Putamen (tissue), 1 donor: ENCODE measurements at regions not wholly inside any gene's neighbourhood (a gene's known extent, or its start where the extent isn't known, plus 50 kb on each side); places are given as distances from the start of the nearest gene placed in this dataset.

ENCODE experiments used
- DNase-seq: peaks from one replicate; pipeline ENCODE4 v3.0.0-alpha.2; 2016; ENCODE audit warnings: low spot score

DNA sequence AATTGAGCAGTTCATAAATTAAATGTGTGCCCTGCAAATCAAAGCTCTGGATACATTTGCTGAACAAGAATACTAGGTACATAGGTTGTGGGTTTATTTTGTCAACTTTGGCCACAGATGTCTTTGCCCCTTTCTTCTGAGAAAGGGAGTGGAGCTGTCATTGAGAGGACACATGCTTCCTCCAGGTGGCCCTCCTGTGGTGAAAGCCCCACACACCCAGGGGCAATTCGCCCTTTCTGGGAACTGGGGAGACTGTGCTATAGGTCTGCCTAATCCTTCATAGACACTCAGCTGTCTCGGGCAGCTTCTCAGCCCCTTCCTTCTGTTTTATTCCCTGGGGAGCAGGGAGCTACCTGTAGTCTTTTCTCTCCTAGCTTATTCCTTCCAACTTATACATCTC is 605.7 kb upstream of the DPP6 start:
- no peak for DNase-seq

DNA sequence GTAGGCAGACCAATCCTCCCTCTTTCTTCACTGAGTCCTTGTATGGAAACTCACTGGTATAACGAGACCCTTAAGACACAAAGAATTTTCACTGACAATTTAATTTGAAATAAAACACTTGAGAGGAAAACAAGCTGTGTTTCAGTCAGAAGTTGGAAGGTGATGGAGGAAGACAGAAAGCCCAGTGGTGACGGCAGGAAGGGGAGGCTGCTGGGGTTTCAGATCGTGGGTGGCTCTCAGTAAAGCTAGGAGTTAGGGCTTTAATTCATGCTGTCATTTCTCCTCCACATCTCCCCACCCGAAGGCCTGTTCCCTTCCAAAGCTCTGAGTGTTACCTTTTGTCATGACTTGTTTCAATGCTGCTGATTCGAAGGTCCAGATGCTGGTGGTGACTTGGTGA is 605.2 kb upstream of the DPP6 start:
- DNase-seq = no peak

DNA sequence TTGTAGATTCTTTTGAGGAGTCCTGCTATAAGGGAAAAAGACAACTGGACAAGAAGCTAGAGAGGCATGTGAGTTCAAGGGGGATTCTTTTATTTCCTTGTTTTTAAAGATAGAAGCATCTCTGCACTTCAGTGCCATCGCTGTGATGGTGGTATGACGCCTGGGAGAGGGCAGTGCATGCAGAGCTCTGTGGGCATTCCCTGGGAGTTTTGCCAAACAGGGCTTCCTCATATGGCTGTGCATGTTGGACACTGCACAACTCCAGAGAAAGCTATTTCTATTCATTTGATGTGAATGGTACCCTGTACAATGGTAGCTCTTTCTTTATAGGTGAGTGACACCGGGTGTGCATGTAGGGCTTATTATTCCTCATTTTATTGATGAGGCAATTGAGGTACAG is 599.5 kb upstream of the DPP6 start:
- DNase-seq = no peak

GRCh38 chr7:153454306-153454705 is 597.9 kb upstream of the DPP6 start:
- no peak for DNase-seq

GRCh38 chr7:153457746-153458145 is 594.5 kb upstream of the DPP6 start:
- DNase-seq = no peak

- DNase-seq = no peak
Measured at GRCh38 chr7:153470004-153470671, 582.1 kb upstream of the DPP6 start.

DNA sequence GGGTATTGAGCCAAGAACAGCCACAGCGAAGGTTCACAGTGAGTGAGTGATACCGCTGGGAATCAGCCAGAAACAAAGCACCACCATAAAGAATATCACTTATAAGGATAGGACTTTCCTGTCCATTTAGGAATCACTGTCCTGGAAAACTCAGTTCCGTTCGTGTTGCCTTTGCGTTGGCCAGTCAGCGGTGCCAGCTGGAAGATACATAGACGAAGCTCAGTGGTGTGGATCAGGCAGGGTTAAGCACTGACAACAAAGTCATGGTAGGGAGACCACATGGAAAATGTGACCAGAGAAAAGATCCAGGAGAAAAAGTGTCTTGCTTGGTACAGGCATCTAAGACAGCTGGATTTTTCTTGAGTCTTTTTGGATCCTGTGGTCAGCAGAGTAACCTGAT is 579.7 kb upstream of the DPP6 start:
- no peak for DNase-seq

DNA sequence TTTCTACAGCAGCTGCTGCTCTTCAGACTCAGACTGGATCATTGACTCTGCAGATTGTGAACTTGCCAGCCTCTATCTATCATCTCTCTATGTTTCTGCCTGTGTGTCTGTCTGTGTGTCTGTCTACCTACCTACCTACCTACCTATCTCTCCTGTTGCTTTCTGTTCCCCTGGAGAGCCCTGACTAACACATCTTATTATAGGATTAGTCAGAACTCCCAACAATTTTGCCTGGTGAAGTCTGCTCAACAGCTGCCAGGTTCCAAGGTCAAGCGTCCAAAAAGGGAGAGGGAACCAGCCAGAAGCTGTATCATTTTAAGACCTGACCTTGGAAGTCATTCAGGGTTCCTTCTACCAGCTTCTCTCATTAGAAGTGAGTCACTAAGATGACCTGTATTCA is 579.0 kb upstream of the DPP6 start:
- no peak for DNase-seq

DNA sequence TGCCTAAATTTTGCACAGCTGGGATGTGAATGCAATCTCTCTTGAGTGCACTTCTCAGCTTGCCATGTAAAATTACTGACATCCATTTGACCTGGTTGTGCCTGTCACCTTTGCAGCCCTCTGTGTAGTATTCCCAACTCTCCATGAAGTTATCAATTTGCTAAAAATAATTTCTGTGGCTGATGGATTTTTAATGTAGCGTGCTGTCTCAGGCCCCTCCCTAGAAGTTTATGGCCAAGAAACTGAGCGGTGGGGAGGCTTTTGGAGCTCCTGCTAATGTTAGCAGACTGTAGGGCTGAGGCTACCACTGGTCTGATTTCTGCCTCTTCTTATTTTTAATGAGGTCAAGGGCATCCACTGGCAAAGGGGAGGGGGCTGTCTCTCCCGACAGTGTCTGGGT is 577.0 kb upstream of the DPP6 start:
- DNase-seq = no peak

- no peak for DNase-seq
Measured at GRCh38 chr7:153476166-153476565, 576.0 kb upstream of the DPP6 start.

DNA sequence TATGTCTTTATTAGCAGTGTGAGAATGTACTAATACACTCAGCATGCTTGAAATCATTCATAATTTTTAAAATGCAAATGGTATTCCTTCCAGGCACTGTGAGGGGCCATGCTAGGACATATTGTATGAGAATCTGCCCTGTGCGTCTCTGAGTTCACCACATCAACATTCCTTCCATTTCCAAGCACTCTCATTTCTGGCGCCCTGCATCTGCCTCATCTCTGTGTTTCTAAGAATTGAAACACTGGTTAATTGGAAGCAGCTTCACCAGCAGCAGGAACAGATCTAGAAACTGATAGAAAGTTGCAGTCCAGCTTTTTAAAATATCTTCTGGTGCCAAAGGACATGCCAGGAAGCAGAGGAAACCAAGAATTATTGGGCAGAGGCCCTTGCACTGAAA is 555.9 kb upstream of the DPP6 start:
- DNase-seq = no peak

DNA sequence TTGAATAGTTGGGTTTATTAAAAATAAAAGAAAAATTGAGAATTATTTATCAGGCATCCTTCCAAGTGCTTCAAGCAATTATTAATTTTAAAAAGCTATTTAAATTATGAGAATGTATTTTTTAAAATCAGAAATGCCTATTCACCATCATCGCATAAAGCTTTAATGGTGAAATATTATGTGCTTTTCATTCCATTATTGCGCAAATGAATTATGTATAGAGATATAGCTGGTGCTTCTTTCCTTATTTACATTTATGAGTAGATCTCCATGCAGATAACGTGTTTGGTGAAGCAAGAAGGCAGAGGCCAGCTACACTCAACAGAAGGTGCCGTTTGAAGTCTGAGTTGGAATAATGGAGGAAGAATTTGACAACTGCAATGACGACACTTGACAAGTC is 549.1 kb upstream of the DPP6 start:
- DNase-seq = no peak

DNA sequence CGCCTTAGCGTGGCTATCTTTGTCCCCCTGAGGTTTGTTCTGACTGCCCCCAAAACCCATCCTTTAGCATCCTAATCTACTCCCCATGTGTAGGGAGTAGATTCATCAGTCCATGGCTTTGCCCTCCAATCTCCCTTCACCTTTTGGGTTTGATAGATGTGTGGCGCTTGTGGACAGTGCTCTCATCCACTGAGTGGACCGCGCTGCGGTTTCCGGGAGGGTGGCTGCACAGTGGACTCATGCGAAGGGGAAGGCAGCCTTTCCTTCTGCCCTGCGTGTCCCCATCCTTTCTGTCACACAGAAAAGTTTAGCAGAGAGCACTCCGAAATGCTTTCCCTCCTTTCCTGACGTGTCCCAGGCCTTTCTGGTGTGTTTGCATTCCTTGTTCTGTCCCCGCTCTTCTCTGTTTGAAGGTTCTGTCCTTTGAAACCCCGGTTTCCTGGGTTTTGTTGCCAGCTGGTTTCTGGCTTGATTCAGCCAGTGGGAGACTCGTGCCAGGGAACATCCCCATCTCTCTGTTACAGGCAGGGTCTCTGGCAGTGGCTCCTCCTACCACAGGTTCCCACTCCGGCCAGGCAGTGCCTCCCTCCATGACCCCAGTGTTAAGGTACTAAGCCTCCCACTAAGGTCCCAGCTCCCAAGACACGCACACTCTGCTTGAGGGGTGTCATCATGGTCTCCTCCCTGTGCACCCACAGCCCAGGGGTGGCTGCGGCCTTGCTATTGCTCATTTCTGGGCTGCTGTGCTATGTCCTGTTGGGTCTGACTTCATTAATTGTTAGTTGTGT is 547.7 kb upstream of the DPP6 start:
- no peak for DNase-seq

DNA sequence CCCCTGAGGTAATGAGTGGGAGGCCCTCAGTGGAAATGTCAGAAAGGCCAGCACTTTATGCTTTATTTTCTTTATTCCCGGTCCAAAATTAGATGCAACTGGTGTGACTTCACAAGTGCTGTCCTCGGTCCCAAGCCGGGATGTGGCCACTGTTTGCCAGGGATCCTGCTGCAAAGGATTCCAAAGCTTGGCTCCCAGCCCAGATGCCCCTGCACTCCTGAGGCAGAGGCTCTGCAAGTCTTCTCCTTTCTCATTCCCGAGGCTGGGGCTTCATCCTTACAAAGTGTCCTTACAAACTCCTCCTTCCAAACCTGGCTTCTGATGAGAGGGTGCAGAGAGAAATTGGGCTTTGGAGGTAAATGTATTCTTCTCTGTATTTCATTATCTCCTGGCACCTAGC is 544.3 kb upstream of the DPP6 start:
- no peak for DNase-seq

GRCh38 chr7:153509768-153510167 is 542.4 kb upstream of the DPP6 start:
- no peak for DNase-seq

- no peak for DNase-seq
Measured at GRCh38 chr7:153510674-153511073, 541.5 kb upstream of the DPP6 start.

DNA sequence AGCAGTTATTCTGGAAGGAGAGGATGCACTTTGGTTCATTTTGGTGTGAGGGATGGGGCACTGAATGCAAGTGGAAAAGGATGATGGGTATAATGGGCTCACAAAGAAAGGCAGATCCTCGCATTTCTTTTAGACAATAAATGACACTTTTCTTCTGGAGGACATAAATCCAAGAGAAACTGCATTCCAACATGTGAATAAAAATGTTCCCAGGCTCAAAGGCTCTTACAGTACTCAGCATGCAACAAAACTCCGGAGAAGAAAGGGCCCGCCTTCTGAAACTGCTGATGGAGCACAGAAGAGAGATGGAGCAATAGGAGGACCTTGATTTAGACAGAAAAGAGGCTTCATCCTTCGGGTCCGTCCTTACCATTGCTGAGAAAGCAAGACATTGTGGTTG is 538.2 kb upstream of the DPP6 start:
- DNase-seq = no peak

GRCh38 chr7:153515359-153515758 is 536.8 kb upstream of the DPP6 start:
- no peak for DNase-seq

DNA sequence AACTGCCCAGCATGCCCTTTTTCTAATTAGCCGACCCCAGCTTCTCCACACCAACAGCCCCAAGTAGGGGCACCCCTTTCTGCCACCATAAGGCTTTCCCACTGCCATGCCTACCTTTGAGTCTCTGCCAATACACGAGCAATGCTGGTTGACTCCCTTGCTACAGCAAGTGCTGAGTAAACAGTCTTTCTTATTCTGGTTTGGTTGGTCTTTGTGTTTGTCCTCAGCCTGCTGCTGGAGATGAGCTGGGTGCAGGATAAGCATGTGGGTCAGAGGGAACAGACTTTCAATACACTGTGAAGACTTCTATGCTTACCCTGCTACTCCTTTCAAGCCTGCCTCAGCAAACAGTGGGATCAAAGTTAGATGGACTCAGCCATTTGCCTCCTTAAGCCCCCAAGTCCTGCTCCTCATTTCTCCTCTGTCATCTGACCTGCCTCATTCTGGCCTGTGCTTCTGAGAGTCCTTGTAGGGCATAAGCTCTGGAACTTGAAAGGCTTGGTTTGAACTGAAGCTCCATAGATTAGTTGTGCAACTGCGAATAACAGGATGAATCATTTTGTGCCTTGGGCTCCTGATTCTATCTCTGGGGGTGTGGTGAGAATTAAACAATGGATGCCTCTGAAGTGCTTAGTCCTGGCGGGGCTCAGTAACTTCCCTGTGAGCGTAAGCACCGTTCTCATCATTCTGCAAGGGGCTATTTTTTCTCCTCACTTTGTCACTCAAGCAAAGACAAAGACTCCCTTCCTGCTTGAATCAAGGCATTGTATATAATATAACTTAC is 533.8 kb upstream of the DPP6 start:
- no peak for DNase-seq

- no peak for DNase-seq
Measured at GRCh38 chr7:153521370-153521769, 530.8 kb upstream of the DPP6 start.

DNA sequence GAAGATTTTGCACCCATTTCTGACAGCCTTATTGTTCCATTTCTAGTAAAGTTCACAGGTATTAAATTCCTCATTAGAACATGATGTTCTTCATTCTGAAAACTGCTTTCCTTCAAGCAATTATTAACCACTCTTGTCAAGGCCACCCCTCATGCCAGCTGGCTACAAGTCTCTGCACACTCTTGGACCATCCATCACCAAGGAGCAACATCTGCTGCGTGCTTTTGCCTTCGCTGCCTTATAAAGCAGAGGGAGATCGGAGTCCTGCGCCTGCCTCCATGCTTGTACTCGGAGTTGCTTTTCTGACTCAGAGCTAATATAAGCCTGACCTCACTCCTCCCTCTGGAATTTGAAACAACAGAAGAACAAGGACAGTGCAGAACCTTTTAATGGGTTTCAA is 529.9 kb upstream of the DPP6 start:
- DNase-seq = no peak

- DNase-seq = peak; percentile 56
Measured at GRCh38 chr7:153523320-153524015, 528.7 kb upstream of the DPP6 start.
